Stimulated activated CD4-positive, alpha-beta T cell treated with anti-CD3 and anti-CD28 coated beads, Interleukin-4, amount 100 ng/mL, for 1 hour (primary cell): ENCODE measurements at regions not wholly inside any gene's neighbourhood (a gene's known extent, or its start where the extent isn't known, plus 50 kb on each side); places are given as distances from the start of the nearest gene placed in this dataset.

Experiments used
- DNase-seq: peaks from one replicate; pipeline ENCODE4 v3.0.0-alpha.2; 2020

DNA sequence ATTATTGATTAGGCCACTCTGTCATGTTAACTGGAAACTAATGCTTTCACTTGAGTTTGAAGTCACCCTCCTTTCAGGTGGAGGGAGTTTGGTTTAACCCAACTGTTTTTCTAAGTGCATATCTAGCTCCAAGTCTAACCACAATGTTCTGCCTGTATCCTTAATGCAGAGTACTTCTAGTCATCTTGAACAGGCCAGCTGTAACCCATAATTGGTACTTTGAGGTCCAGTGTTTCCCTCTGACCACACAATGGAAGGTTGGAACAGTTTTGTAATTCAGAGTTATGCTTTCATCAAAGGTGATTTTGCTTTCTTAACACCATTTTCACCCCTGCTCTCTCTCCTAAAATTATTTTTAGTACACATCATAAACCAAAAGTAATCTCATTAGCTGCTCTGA lies 237.2 kb upstream of the DCN start:
- DNase-seq, result no peak

DNA sequence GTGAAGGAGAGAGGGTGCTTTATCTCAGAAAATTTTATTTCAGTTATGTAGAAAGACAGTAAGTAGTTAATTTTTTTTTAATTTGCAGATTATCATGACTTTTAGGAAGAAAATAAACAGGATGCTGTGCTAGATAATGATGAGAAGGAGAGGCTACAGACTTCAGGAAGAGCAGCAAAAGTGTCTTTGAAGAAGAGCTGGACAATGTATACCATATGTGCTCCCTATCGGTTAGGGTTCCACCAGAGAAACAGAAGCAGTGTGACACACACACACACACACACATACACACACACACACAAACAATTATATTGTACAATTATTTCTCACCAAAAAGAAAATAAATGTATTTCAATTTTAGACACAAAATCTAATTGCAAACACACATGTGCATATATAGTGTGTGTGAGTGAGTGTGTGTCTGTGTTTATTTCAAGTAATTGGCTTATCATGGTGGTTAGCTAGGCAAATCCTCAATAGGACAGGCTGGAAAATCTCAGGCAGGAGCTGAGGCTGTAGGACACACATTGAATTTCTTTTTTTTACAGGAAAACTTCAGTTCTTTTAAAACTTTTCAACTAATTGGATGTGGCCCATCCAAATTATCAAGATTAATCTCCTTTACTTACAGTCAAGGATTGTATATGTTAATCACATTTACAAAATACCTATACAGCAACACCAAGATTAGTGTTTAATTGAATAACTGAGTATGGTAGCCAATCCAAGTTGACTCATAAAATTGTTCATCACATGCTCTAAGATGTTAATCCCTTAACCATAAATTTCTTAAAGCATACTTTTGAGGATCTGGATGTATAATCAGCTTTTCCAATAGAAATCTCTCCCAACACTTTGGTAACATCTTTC lies 235.8 kb upstream of the DCN start:
- DNase-seq, result no peak

DNA sequence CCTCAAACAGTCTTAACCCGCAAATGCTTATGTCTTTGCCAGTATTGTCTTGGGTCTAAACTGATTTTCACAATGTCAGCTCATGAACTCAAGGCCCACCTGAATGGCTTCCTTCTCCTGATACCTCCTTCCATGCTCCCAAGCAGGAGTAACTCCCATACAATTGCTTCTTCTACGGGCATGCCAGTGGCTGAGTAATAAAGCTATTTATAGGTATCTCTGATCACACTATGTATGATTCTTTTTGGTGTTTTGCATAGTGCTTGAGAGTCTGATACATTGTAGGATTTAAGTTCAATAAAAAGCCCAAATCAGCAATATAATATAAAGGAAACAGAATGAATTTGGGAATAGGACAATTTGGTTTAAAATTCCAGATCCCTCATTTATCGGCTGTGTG lies 235.0 kb upstream of the DCN start:
- no peak for DNase-seq

DNA sequence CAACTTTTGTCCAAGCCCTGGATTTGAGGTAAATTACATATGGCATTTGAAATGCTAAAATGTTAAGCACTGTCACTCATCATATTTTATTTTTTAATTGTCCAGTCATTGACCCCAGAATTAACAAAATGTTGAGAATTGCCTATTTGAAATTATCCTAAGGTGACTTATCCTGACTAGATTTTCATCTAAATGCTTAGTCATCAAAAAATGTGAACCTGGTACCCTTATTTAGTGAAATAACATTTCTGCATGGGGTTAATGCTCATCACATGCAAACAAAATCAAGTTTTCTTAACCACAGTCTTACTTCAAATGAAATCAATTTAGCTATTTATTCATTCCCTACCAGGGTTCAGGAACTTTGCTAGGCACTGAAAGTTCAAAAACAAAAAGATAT lies 232.0 kb upstream of the DCN start:
- no peak for DNase-seq

DNA sequence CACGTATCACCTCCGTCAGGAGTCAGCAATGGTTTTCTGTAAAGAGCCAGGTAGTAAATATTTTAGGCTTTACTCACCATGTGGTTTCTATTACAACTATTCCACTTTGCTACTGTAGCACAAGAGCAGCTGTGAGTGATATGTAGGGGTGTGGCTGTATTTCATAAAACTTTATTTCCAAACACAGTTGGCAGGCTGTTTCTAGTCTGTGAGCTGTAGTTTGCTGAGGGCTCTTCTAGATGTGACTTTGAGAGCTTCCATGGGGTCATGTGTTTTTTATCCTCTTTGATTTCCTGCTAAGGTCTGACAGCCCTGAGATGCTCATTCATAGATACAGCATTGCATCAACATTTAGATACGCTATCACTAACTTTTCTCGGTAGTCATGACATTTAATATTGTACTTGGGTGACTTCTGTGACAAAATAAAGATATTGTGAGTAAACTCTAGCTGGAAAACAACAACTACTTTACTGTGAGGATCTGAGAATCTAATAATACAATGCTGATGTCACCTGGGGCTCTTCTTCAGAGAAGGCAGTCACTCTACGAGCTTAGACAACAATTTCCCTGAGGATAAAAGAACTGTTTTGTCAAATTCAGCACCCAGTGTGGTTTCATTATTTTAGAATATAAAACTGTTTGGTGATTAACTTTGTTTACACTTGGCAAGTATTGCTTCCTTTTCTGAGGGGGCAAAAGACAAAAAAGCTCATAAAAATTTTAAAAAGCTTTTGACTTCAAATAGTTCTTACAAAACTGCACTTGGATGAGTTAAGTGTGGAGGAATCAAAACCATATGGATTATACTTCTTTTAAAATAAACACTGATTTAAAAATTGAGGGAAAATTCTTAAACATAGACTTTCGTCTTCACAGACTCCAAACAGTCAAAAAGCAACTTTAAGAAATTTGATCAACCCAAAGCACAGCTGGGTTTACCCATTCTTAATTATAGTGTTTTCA lies 231.2 kb upstream of the DCN start:
- DNase-seq, result no peak

DNA sequence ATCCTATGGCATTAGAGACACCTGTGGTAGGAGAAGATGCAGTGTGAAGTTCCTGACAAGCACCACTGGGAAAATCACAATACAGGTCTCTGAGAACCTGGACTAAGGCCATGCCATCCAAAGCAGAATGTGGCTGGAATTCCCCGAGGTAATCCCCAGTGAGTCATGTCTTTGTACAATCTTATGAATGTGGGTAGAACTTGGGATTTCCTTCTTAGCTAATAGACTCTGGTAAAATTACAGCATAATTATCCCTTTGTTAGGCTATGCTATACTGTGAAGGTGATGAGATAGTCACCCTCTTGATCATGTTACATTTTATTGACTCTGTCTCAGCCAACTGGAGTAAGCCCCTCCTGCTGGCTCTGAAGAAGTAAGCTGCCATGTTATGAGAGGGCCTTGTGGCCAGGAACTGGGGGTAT lies 224.3 kb upstream of the DCN start:
- peak; percentile 6 for DNase-seq

DNA sequence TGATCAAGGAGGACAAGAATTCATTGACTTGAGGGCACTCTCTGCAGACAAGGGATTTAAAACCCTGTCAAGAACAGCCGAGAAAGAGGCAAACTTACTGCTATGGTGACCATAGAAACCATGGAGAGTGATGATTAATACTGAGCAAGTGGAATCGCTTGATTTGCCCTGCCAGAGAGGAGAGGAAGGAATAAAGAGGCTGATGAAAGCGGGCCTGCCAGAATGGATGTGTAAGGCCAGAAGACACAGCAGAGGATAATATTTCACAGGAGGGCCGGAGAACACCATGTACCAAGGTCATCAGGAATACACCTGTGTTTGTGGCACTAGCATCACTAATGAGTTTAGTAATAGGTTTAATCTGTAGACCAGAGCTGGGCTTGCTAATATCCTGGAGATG lies 221.8 kb upstream of the DCN start:
- no peak for DNase-seq

DNA sequence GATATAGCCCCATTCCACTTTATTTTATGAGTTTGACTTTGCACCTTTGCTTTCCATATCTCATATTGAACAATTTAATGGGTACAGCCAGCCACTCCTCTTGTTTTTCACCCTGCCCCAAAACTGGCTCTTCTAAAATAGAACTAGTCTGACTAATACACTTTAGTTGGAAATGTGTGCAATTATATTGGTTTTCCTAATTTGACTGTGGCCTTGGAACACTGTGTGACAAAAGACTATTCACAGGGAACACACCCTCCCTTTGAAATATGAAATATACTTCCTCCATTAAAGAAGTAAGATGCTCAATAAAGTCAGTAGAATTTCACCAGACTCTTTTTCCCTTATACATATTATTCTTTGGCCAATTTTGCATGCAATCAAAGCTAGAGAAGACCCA lies 218.6 kb upstream of the DCN start:
- no peak for DNase-seq

DNA sequence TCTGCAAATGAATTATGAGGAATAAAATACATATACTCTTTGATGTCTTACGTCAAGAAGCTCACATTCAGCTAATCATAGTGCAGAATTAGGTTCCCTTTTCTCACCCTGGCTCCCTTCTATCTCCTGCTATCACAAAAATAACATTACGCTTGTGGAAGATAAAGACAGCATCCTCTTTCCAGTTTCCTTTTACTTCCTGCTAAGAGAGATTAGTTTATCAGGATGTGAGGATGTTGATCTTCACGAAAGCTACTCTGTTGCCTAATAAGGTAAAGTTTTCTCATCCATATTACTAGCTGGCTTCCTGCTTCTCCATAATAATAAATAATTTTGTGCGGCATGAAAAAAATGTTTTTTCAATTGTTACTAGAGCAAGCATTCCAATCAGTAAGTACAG lies 217.7 kb upstream of the DCN start:
- DNase-seq, result no peak

DNA sequence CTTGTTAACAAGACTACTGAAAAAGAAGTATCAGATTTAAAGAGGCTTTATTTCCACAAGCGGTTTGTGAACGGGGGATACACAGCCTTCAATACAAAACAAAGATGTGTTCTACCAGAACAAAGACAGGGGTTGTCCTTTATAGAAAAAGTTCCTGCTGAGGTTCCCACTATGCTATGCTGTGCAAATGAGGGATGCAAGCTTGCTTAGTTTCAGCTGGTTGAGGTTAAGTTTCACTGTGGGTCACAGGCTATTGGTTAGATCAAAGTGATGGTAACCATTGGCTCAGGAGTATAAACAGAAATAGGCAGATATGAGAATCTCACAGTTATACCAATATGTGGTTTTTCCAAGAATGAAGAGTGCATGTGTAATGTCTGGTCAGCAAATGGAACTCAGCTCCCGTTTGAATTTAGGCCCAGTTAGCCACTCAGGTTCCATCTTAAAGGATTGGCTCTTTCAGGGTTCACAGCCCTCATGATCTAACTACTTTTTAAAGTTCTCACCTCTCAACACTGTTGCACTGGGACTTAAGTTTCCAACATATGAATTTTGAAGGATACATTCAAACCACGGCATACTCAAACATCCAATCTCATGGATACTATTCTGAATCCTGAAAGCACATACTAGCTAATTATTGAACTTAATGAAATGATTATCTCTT lies 215.4 kb upstream of the DCN start:
- DNase-seq, result no peak

DNA sequence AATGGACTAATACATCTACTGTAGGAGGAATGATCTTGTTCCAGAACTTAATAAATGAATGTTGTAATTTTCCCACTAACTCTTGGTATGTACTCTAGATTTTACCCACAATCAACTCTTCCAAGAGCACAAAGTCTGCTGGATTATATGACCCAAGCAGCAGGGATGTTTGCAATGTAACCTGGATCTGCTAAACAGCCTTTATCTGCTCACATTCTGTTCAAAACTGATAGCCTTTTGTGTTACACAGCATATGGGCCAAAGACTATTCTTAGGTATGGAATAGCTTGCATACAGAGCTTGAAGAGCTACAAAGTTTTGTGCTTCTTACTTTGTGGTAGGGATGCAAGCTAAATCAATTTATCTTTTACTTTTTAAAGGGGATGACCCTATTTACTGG lies 213.7 kb upstream of the DCN start:
- DNase-seq, result no peak

DNA sequence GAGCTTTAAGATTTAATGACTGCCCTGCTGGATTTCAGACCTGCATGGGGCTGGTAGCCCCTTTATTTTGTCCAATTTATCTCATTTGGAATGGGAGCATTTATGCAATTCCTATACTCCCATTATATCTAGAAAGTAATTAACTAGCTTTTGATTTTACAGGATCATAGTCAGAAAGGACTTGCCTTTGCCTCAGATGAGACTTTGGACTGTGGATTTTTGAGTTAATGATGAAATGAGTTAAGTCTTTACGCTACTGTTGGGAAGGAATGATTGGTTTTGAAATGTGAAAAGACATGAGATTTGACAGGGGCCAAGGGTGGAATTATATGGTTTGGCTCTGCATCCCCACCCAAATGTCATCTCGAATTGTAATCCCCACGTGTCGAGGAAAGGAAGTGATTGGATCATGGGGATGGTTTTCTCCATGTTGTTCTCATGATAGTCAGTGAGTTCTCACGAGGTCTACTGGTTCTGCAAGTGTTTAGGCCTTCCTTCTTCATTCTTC lies 213.1 kb upstream of the DCN start:
- DNase-seq, result no peak

DNA sequence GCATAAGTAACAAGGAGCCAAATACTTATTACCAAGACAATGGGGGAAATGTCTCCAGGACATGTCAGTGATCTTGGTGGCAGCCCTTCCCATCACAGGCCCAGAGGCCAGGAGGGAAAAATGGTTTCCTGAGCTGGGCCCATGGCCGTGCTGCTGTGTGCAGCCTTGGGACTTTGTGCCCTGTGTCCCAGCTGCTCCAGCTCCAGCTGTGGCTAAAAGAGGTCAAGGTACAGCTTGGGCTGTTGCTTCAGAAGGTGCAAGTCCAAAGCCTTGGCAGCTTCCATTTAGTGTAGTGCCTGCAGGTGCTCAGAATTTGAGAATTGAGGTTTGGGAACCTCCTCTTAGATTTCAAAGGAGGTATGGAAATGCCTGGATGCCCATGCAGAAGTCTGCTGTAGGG lies 212.3 kb upstream of the DCN start:
- DNase-seq, result no peak

DNA sequence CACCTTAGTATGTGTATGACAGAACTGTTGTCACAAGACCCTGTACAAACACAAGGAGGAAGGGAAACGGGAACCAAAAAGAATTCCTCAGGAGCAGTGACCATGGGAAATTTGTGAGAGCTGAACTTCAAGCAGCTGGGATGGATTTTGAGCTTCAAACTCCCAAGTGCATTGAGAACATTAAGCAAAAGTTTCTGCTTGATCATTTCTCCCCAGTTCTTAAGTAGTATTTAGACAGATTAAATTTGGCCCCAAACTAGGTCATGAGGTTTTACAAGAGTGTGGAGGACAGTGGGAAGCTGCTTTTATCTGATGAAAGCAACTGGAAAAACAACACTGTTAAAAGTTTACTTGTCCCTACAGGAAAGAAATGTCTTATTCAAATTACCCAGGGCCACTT lies 206.0 kb upstream of the DCN start:
- no peak for DNase-seq

DNA sequence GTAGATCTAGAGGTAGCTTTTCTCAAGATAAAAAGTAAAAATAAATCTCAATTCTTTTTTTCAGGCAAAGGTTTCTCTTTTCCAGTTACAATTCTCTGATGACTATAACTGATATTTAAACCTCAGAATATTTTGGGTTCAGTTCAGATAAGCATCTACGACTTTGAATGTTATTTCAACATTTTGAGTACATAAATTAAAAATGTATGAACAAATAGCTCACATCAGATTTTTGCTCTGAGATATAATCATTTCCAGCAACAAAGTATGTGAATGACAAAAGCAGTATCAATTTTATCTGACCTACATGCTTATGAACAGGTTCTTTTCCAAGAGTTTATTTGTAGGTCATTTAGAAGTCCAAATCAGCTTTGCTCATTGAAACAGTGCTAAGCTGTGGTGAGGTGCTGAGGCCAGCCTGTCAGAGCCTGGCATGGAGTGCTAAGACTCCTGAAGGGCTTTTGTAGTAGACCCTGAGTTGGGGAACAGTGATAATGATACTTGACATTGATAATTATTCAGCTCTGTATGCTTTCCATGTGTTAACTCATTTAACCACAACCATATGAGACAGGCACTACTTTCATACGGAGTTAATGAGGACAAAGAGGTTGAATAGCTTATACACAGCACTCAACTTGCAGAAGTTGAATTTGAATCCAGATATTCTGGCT lies 205.0 kb upstream of the DCN start:
- DNase-seq, result no peak

DNA sequence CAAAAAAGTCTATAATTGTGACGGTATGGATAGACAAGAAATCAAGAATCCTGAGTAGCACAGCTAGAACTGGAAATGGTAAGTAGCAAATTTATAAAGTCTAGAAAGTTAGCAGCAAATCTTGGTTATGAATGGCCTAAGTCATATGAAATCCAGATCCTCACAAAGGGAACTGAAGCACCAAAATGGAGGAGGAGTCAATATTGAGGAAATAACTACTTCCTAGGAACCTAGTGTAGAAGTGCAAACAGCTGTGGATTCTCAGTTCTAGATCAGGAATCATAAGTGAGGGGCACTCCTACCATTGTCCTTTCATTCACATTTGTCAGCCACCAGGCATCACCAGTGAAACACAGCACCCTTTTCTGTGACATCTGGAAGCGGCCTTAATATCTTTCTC lies 202.2 kb upstream of the DCN start:
- DNase-seq, result no peak

DNA sequence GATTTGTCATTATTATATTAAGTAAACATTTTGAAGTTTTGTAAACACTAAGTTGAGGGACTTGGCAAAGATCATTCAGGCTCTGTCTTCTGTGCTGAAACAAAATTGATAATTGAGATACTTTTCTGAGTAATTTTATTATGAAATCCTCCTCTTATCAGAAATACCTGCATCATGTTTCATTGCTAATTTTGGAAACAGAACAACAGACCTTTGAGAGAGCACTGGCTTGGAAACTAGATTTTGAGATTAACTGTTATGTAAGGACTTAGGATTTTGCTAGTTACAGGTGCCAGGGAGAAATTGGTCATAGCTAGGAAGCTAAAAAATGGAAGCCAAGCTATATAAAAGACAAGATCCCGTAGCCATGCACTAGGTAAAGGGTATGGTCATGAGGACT lies 201.7 kb upstream of the DCN start:
- no peak for DNase-seq

DNA sequence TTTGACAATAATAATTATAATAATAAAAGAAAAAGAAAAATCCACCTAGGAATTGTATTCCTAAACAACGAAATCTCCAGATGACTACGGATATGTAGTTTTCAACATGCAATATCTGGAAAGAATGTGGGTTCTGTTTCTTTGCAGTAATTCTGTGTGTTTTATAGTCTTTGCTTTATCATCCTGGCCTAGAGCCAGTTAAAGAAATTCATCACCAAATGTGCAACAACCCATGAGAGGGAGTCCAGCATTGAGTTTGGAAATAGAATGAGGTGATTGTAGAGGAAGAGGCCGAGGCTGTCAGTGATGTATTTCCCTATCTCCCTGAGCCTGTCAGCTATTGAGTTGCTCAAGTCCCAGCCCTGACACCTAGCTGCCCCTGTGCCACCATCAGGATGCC lies 200.5 kb upstream of the DCN start:
- no peak for DNase-seq

DNA sequence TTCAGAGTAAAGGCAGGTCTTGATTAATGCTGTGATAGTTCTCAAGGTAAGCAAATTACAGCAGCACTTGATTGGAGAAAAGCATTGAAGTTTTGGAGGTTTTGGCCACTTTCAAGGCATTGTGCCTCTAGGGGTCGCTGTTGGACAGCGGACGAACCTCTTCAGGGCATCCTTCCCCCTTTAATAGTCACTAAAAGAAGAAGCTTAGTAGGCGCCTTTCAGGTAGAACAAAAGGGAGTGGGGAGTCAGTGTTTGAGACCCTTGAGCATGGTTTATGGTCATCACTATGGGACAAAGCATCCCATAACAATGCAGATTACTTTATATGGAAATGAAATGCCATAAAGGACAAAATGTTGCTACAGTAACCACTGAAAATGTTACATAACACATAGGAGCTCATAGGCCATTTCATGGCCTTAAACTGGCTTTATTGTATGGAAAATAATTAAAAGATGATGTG lies 199.5 kb upstream of the DCN start:
- DNase-seq, result peak; percentile 86

DNA sequence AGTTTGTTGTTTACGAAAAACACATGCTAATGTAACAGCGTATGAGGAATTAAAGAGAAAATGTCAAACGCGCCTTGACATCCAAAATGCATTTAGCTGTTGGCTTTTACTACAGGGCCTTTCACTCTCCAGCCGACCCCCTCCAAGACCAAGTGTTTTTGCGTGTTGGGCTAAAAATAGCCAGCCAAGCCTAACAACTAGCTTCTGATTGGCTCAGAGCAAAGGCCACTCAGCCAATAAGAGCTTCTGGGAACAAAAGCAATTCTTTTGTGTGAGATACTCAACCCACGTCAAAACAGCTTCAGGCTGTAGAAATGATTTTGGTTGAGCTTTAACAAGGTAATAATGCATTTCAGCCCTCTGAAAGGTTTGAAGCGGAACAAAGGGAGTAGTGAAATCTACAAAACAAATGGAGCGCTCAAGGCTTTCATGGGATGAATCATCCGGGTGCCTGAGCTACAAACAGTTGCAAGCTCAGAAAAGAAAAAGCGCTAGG lies 198.7 kb upstream of the DCN start:
- no peak for DNase-seq

DNA sequence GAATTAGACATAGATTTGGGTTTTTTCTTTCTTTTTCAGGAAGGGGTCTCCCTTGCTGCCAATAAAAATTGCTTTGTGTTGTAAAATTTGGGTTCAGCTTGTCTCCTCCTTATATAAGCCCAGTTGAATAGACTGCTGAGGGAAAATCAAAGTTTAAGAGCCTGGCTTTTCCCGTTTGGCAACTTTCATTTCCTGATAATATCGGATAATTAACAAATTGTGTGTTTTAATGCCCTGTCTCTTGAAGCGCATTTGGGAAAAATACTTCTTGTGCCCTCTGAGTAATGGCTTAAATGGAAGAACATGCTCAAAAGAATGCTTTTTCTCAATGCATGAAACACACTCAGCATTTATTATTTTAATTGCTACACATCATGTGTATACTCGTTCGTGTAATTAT lies 198.0 kb upstream of the DCN start:
- no peak for DNase-seq

DNA sequence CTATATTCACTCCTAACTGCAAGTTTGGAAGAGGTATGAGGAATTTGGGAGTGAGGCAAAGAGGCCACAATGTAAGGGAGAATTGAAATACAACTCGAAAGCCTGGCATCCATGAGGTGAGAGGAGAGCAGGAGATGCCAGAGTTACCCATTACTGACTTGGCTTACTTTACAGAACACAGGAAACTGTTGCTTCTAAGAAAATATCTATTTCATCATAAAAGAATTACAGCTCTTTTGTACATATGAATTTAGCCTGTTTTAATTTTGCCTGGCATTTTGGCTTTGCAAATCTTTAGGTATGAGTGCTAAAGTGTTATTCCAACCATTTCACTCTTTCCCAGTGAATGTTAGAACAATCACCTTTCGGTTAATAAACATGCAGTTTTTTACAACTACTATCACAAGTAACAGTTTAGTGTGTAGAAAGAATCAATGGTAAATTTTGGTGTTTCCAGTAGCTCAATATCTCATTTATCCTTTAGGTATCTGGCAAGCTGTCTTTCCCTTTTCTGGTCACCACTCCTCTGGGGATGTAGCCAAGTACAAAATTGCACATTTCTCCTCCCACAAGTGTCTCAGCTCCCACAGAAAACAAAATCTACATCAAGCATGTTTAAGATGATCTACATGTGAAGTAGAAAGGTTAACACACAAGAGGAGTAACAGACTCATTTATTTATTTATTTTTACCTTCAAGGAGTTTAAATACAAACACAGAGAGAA lies 196.6 kb upstream of the DCN start:
- no peak for DNase-seq
